ENCODE measurements at regions not wholly inside any gene's neighbourhood (a gene's known extent, or its start where the extent isn't known, plus 50 kb on each side); places are given as distances from the start of the nearest gene placed in this dataset.

- no peak for DNase-seq
Observed at GRCh38 chr11:11789735-11790369, 51.9 kb upstream of the USP47 start.

DNA sequence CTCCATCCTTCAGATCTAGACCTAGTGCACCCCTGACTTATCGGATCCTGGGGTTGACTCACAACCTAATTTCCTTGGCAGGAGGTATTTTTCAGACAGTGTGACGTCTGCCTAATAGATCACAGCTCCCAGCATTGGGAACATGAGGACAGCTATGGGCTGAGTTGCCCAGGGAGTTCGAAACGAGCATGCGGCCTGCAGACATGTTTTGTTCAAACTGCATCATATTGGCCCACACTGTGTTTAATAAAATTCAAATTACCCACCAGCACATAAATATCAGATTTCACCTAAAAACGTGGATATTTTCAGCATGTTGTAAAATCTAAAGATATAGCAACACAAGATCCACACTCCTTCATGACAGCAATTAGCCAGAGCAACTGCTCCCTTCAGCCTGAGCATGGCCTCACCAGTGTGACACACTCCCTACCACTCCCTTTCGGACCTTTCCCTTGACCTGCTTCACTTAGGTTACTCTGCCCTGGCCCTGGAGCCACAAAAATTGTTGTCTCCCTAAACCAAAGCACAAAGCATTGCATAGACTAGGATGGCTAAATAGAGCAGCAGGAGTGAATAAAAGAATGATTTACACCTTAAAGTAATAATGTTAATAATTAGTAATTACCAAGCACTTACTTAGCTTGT is 53.6 kb upstream of the USP47 start:
- no peak for DNase-seq

- DNase-seq, result no peak
Observed at GRCh38 chr11:11787305-11788062, 54.3 kb upstream of the USP47 start.

DNA sequence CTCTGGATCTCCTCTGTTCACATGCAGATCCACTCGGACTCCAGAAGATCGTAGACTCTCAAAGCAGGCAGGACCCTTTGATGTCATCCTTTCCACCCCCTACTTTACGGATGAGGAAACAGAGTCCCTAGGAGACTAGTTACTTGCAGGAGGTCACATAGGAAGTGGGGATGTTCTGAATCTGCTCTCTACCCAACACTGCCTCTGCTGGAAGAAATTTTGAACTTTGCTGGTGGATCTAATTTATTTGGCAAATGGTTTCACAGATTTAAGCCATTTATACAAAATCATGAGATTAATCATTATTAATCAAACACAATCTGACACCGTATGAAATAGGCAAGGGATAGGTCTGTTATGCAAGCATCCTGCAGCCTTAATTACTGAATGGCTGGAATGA is 55.0 kb upstream of the USP47 start:
- DNase-seq, result no peak

DNA sequence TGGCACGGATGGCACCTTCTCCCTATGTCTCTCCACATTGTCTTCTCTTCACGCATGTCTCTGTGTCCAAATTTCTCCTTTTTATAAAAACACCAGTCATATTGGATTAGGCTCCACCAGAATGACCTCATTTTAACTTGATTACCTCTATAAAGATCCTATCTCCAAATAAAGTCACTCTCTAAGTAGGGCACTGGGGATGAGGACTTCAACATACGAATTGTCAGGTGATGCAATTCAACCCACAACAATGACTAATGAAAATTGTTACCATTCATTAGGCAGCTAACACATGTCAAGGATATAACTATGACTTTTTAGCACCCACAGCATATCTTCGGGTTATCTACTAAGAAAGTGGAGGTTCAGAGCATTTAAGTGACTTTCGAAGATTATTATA is 55.5 kb upstream of the USP47 start:
- DNase-seq, result no peak

GRCh38 chr11:11782532-11783110 is 59.2 kb upstream of the USP47 start:
- DNase-seq, result no peak

- DNase-seq, result no peak
Observed at GRCh38 chr11:11780858-11781257, 60.9 kb upstream of the USP47 start.

GRCh38 chr11:11779975-11780374 is 61.8 kb upstream of the USP47 start:
- no peak for DNase-seq

GRCh38 chr11:11777897-11778296 is 63.9 kb upstream of the USP47 start:
- no peak for DNase-seq

DNA sequence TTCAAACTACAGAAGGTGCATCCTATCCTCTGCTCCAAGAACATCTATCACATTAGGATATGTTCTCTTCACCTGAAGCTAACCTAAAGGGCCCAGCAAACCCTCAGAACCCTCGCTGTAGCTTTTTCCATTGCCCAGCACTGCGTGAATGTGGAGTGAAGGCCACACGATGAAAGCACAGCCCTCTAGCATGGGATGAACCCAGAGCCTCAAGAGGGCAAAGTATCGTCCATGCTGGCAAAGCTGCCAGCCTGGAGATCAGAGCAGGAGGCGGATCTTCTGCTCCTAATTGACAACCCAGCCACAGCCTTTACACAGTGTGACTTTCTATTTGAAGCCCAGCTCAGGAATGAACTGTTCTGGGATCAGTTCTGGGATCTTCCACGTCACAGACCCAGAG is 65.1 kb upstream of the USP47 start:
- no peak for DNase-seq

DNA sequence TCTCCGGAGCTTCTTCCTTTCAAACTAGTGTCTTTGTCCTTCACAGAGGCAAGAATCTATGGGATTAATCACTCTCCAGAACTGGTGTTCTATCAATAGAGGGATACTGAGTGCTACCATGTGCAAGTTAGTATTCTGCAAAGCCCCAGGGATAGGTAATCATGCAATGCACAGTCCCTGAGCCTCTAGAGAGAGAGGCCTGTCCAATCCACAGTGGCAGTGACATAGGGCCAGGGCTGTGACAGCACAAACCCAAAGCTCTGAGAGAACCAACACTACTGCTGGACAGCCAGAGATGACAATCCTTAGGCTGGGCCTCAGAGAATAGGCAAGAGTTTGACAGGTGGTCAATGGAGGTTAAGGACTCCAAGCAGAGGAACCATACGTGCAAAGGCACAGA is 66.8 kb upstream of the USP47 start:
- DNase-seq, result no peak

DNA sequence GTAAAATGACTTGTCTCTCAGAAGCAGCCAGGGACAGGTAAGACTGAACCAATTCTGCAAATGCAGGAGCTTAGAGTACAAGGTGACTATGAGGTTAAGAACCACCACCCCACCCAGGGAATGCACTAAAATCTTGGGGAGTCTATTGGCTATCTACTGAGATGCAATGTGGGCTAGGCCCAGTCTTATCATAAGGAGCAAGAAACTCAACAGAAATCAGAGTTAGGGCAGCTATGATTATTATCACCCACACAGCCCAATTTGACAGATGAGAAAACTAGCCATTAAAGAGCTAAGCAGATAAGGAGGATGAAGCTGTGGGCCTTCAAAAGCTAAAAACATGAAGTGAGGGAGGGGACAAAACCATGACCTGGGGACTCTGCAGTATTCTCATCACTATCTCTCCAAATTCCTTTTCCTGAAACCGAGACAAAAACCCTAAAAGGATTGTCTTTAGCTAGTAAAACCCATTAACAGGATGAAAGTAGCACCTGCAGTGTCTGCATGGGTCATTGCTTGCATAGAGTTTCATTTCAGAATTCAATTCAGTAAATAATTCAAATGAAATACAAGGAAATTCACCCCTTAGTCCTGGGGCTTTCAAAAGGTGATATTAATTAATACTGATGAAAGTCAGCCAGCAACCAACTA is 68.8 kb upstream of the USP47 start:
- no peak for DNase-seq

GRCh38 chr11:11770921-11771486 is 70.8 kb upstream of the USP47 start:
- no peak for DNase-seq

GRCh38 chr11:11770296-11770695 is 71.5 kb upstream of the USP47 start:
- DNase-seq, result no peak

DNA sequence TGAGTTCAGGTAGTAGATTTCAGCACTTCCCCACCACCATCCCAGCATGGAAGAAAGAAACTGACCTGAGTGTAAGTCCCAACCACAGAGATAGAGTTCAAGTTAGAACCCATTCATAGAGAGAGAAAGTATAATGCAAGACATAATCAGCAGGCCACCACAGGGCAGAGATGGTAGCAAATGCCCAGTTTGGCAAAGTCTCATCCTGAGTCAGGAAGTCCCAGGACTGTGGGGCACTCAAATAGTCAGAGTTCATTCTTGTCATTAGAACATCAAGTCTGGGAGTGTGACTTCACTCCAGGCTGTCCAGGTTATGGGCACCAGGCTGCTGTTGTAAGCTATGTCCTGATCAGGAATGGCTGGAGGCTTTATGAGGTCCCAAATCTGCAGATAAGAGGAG is 72.0 kb upstream of the USP47 start:
- DNase-seq, result no peak

DNA sequence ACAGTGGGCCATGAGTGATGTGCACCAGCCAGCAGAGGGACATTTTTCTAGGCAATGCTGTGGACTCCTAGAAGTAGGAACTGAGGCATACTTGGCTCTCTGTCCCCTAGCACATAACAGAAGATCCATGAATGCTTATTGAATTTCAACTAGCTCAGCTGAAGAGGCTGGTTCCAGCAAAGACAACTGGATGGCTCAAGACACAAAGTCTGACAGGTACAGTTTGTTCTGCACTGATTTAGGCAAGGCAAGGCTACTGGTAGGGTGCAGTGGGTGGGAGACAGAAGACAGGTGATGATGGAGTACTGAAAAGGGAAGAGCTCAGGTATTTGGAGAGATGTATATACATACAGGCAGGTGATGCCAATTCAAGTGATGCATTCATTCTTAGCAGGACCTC is 72.4 kb upstream of the USP47 start:
- no peak for DNase-seq

GRCh38 chr11:11764423-11764803 is 77.4 kb upstream of the USP47 start:
- DNase-seq, result no peak

GRCh38 chr11:11763796-11764422 is 77.9 kb upstream of the USP47 start:
- no peak for DNase-seq

DNA sequence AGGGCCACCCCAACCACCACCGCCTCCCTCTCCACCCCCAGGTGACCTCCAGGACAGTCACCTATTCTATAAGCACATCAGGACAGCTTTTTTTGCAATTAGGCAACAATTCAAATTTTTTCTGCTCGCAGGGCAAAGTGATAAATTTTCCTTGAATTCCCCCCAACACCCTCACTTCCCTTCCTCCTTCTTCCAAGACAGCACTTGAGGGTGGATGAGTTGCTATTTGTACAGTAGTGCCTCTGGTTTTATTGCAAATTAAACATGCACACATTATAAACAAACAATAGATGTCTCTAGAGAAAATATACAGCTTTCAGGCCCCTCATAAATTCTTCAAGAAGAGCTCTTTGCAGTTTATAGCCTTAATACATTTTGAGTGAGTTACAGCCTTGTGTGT is 80.9 kb upstream of the USP47 start:
- no peak for DNase-seq

- no peak for DNase-seq
Observed at GRCh38 chr11:11758603-11759196, 83.1 kb upstream of the USP47 start.

DNA sequence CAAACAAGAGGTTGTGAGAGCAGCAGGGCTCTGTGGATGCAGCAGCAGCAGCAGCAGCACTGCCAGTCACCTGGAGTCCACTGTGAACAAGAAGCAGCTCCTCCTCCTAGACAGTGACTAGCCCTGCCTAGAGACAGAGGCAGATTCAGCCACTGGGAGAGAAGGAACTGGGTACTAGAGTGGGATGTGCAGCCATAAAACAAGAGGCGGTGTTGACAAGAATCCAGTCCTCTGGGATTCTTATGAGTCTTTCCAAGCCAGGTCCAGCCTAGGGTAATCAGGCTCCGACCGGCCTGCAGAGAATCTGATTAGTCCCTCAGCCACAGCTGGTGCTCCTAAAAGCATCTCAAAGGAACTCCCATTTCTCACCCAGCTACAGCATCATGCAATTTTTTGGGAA is 83.9 kb upstream of the USP47 start:
- DNase-seq, result no peak

GRCh38 chr11:11756718-11757117 is 85.1 kb upstream of the USP47 start:
- DNase-seq, result no peak

All from DMS 273 treated with DMSO at 0.1 percent for 48 hours (cell line).